Duodenal mucosa (tissue), 2 donors: ENCODE measurements at regions not wholly inside any gene's neighbourhood (a gene's known extent, or its start where the extent isn't known, plus 50 kb on each side); places are given as distances from the start of the nearest gene placed in this dataset.
"Not testable (repeated sequence)": the region's sequence is repeated elsewhere in the genome, so short reads cannot be mapped to it uniquely, and the experiment has no call there.

Experiments
- H3K27ac ChIP-seq: one replicate; pipeline ENCODE4 v1.7.0; 2013; ENCODE audit warnings: low read depth, low read length
- H3K27me3 ChIP-seq, 2 donors: one replicate each; pipeline ENCODE4 v1.7.0; 2013; ENCODE audit warnings: low read length in 2 of 2, control low read depth in 1 of 2; ENCODE audit not compliant: insufficient read depth in 2 of 2, control insufficient read depth in 1 of 2
- H3K36me3 ChIP-seq, 2 donors: one replicate each; pipeline ENCODE4 v1.7.0; 2013; ENCODE audit warnings: low read length in 2 of 2, control low read depth in 1 of 2; ENCODE audit not compliant: insufficient read depth in 2 of 2, control insufficient read depth in 1 of 2
- H3K4me1 ChIP-seq, 2 donors: one replicate each; pipeline ENCODE4 v1.7.0; 2013; ENCODE audit warnings: low read length in 2 of 2, control low read depth in 1 of 2; ENCODE audit not compliant: insufficient read depth in 2 of 2, control insufficient read depth in 1 of 2
- H3K4me3 ChIP-seq, 2 donors: one replicate each; pipeline ENCODE4 v1.7.0; 2013; ENCODE audit warnings: low read length in 2 of 2, low read depth in 1 of 2
- H3K9ac ChIP-seq, 2 donors: one replicate each; pipeline ENCODE4 v1.7.0; 2013; ENCODE audit warnings: low read length in 2 of 2, low read depth in 1 of 2
- H3K9me3 ChIP-seq, 2 donors: one replicate each; pipeline ENCODE4 v1.7.0; 2013; ENCODE audit warnings: low read length in 2 of 2, control low read depth in 1 of 2; ENCODE audit not compliant: control insufficient read depth in 1 of 2

GRCh38 chr20:17867131-17867925, 101.3 kb downstream of the SNX5 start:
- no peak overlapping the region for H3K4me3 ChIP-seq
- peaks cover 27 to 29% of the 10 kb centered on the region in 2 donors for H3K4me1 ChIP-seq
- H3K9me3 ChIP-seq, result no peaks in the 10 kb centered on the region
- no peaks in the 10 kb centered on the region for H3K36me3 ChIP-seq
- no peak overlapping the region for H3K9ac ChIP-seq
- H3K27me3 ChIP-seq, result no peaks in the 10 kb centered on the region
- no peak overlapping the region for H3K27ac ChIP-seq

GRCh38 chr20:17866234-17867001, 102.2 kb downstream of the SNX5 start:
- Histone ChIP-seq H3K4me3 (no peak overlapping the region), H3K9ac (no peak overlapping the region), H3K9me3 (no peaks in the 10 kb centered on the region), H3K27ac (no peak overlapping the region), H3K4me1 (peaks cover 22 to 27% of the 10 kb centered on the region in 2 donors), H3K27me3 (no peaks in the 10 kb centered on the region), H3K36me3 (no peaks in the 10 kb centered on the region)

- Histone ChIP-seq H3K27me3 (no peaks in the 10 kb centered on the region), H3K4me1 (peaks cover 36 to 41% of the 10 kb centered on the region in 2 donors), H3K9ac (peak overlapping the region; percentile 21 to 40), H3K27ac (no peak overlapping the region), H3K4me3 (no peak overlapping the region), H3K36me3 (no peaks in the 10 kb centered on the region), H3K9me3 (no peaks in the 10 kb centered on the region)
Measured at GRCh38 chr20:17863577-17864292, 104.9 kb downstream of the SNX5 start.

- H3K4me1 ChIP-seq, result peaks cover 40 to 46% of the 10 kb centered on the region in 2 donors
- no peak overlapping the region for H3K27ac ChIP-seq
- no peaks in the 10 kb centered on the region for H3K36me3 ChIP-seq
- H3K27me3 ChIP-seq, result no peaks in the 10 kb centered on the region
- peak overlapping the region in 1 of 2 donors; percentile 40 for H3K9ac ChIP-seq
- H3K4me3 ChIP-seq, result no peak overlapping the region
- no peaks in the 10 kb centered on the region for H3K9me3 ChIP-seq
Measured at GRCh38 chr20:17863209-17863576, 105.4 kb downstream of the SNX5 start.

GRCh38 chr20:17862171-17862570, 106.4 kb downstream of the SNX5 start:
- H3K36me3 ChIP-seq, result no peaks in the 10 kb centered on the region
- no peaks in the 10 kb centered on the region for H3K9me3 ChIP-seq
- H3K4me3 ChIP-seq, result no peak overlapping the region
- H3K4me1 ChIP-seq, result peaks cover 42 to 48% of the 10 kb centered on the region in 2 donors
- H3K27me3 ChIP-seq, result no peaks in the 10 kb centered on the region
- no peak overlapping the region for H3K27ac ChIP-seq
- H3K9ac ChIP-seq, result no peak overlapping the region

GRCh38 chr20:17861620-17862019, 107.0 kb downstream of the SNX5 start:
- not testable (repeated sequence) for H3K9me3 ChIP-seq, H3K27me3 ChIP-seq, H3K9ac ChIP-seq, H3K36me3 ChIP-seq, H3K4me3 ChIP-seq, H3K27ac ChIP-seq
- peaks cover 47 to 53% of the 10 kb centered on the region in 2 donors for H3K4me1 ChIP-seq

GRCh38 chr20:17860301-17861197, 108.0 kb downstream of the SNX5 start:
- H3K27ac ChIP-seq, result no peak overlapping the region

GRCh38 chr20:17859616-17860232, 108.9 kb downstream of the SNX5 start:
- H3K9ac ChIP-seq, result no peak overlapping the region
- no peaks in the 10 kb centered on the region for H3K27me3 ChIP-seq
- no peaks in the 10 kb centered on the region for H3K36me3 ChIP-seq
- no peaks in the 10 kb centered on the region for H3K9me3 ChIP-seq
- peak overlapping the region in 1 of 2 donors; percentile 27 for H3K4me3 ChIP-seq
- no peak overlapping the region for H3K27ac ChIP-seq
- H3K4me1 ChIP-seq, result peaks cover 52 to 62% of the 10 kb centered on the region in 2 donors

More at GRCh38 chr20:17860301-17861197, 108.0 kb downstream of the SNX5 start:
- H3K9me3 ChIP-seq, result no peaks in the 10 kb centered on the region
- peaks cover 52 to 60% of the 10 kb centered on the region in 2 donors for H3K4me1 ChIP-seq
- H3K27me3 ChIP-seq, result no peaks in the 10 kb centered on the region
- H3K36me3 ChIP-seq, result no peaks in the 10 kb centered on the region
- H3K4me3 ChIP-seq, result no peak overlapping the region
- H3K9ac ChIP-seq, result no peak overlapping the region

GRCh38 chr20:17859002-17859615, 109.5 kb downstream of the SNX5 start:
- no peak overlapping the region for H3K27ac ChIP-seq
- no peaks in the 10 kb centered on the region for H3K27me3 ChIP-seq
- peaks cover 52 to 64% of the 10 kb centered on the region in 2 donors for H3K4me1 ChIP-seq
- no peaks in the 10 kb centered on the region for H3K36me3 ChIP-seq
- H3K9me3 ChIP-seq, result no peaks in the 10 kb centered on the region
- no peak overlapping the region for H3K9ac ChIP-seq
- peak overlapping the region in 1 of 2 donors; percentile 27 for H3K4me3 ChIP-seq
